ENCODE measurements at regions not wholly inside any gene's neighbourhood (a gene's known extent, or its start where the extent isn't known, plus 50 kb on each side); places are given as distances from the start of the nearest gene placed in this dataset.

DNA sequence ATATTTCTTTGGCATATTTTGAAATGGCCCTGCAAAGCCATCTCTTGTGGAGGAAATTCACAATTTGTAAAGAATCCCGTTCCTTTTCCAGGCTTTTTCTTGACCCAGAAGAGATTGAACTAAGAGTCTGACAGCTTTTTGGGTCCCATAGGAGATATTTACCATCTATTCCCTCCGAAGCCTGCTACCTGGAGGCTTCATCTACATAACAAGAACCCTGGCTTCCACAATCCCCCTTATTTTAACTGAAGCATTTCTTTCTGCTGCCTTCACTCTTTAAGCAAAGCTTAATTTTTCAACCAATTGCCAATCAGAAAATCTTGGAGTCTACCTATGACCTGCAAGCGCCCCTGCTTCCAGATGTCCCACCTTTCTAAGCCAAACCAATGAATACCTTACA is 248.1 kb upstream of the GADL1 start:
- TF ChIP-seq, protein P1, sequence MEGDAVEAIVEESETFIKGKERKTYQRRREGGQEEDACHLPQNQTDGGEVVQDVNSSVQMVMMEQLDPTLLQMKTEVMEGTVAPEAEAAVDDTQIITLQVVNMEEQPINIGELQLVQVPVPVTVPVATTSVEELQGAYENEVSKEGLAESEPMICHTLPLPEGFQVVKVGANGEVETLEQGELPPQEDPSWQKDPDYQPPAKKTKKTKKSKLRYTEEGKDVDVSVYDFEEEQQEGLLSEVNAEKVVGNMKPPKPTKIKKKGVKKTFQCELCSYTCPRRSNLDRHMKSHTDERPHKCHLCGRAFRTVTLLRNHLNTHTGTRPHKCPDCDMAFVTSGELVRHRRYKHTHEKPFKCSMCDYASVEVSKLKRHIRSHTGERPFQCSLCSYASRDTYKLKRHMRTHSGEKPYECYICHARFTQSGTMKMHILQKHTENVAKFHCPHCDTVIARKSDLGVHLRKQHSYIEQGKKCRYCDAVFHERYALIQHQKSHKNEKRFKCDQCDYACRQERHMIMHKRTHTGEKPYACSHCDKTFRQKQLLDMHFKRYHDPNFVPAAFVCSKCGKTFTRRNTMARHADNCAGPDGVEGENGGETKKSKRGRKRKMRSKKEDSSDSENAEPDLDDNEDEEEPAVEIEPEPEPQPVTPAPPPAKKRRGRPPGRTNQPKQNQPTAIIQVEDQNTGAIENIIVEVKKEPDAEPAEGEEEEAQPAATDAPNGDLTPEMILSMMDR (conservative IDR thresholded peaks at IDR 0.05): no peak
- TF ChIP-seq EZH2 (IDR thresholded peaks at IDR 0.05; ENCODE audit: low read depth): no peak
